Naive thymus-derived CD8-positive, alpha-beta T cell (primary cell): ENCODE measurements at regions not wholly inside any gene's neighbourhood (a gene's known extent, or its start where the extent isn't known, plus 50 kb on each side); places are given as distances from the start of the nearest gene placed in this dataset.

Source experiments
- ATAC-seq, 2 donors: fragments of 150-1000 bp; cut with Tn5 transposase in 1 of 2; sonication (Bioruptor Pico), chemical (Tn5 transposase) in 1 of 2; 1 replicate in 1 of 2; 2 replicates in 1 of 2; pipeline ENCODE4 v1.10.0; 2021; ENCODE audit warnings: mild to moderate bottlenecking in 2 of 2, moderate library complexity in 2 of 2
- POLR2A ChIA-PET: fragments of 350-600 bp; sonication (Branson Sonifier 250); formaldehyde crosslinking; loops from one replicate; lab custom pipeline; 2021; ENCODE audit warnings: antibody characterized with exemption; lab: Charles Lee
- DNase-seq, 10 donors: peaks; one replicate each; pipeline versions ENCODE4 v3.0.0 to v3.0.0-alpha.2; 2020 to 2022
- H3K27ac Mint-ChIP-seq, 10 donors: one replicate each; pipeline ENCODE4 v1.8.0; 2020 to 2022; ENCODE audit warnings: mild to moderate bottlenecking in 10 of 10, mixed read lengths in 10 of 10, moderate library complexity in 4 of 10, inconsistent platforms in 1 of 10
- H3K27me3 Mint-ChIP-seq, 5 donors: one replicate each; pipeline ENCODE4 v1.8.0; 2021 to 2022; ENCODE audit warnings: mixed read lengths in 5 of 5
- H3K36me3 Mint-ChIP-seq, 3 donors: one replicate each; pipeline ENCODE4 v1.8.0; 2020 to 2022; ENCODE audit warnings: mixed read lengths in 3 of 3, mild to moderate bottlenecking in 2 of 3, inconsistent platforms in 1 of 3
- H3K4me1 Mint-ChIP-seq, 4 donors: one replicate each; pipeline ENCODE4 v1.8.0; 2021 to 2022; ENCODE audit warnings: mixed read lengths in 4 of 4
- H3K4me3 Mint-ChIP-seq, 10 donors: one replicate each; pipeline ENCODE4 v1.8.0; 2020 to 2022; ENCODE audit warnings: mild to moderate bottlenecking in 10 of 10, mixed read lengths in 10 of 10, moderate library complexity in 6 of 10, inconsistent platforms in 1 of 10
- H3K9me3 Mint-ChIP-seq, 9 donors: one replicate each; pipeline ENCODE4 v1.8.0; 2020 to 2022; ENCODE audit warnings: mixed read lengths in 9 of 9, mild to moderate bottlenecking in 3 of 9, inconsistent platforms in 1 of 9, moderate library complexity in 1 of 9

- DNase-seq = no peak
- no peaks in the 10 kb centered on the region for H3K27me3 Mint-ChIP-seq
- no peak overlapping the region for H3K27ac Mint-ChIP-seq
- H3K4me3 Mint-ChIP-seq = no peak overlapping the region
- no peak for ATAC-seq
- peaks cover 16 to 68% (median 26%) of the 10 kb centered on the region in 9 donors for H3K9me3 Mint-ChIP-seq
- peaks cover 0 to 12% (median 0%) of the 10 kb centered on the region in 3 donors for H3K36me3 Mint-ChIP-seq
- no peaks in the 10 kb centered on the region for H3K4me1 Mint-ChIP-seq
- POLR2A ChIA-PET = no interaction called here
Measured at GRCh38 chr11:107102692-107103477, 84.6 kb upstream of the GUCY1A2 start.

- ATAC-seq (no peak), DNase-seq (no peak)
- H3K4me3 Mint-ChIP-seq = no peak overlapping the region
- H3K36me3 Mint-ChIP-seq = peaks cover 0 to 24% (median 0%) of the 10 kb centered on the region in 3 donors
- H3K27ac Mint-ChIP-seq = no peak overlapping the region
- POLR2A ChIA-PET = no interaction called here
- H3K4me1 Mint-ChIP-seq = no peaks in the 10 kb centered on the region
- peaks cover 0 to 2% (median 0%) of the 10 kb centered on the region in 5 donors for H3K27me3 Mint-ChIP-seq
- peaks cover 8 to 82% (median 59%) of the 10 kb centered on the region in 9 donors for H3K9me3 Mint-ChIP-seq
Measured at GRCh38 chr11:107092667-107093066, 74.4 kb upstream of the GUCY1A2 start.

- Mint-ChIP-seq H3K27ac (no peak overlapping the region), H3K4me1 (no peaks in the 10 kb centered on the region), H3K27me3 (no peaks in the 10 kb centered on the region), H3K9me3 (peaks cover 7 to 41% (median 21%) of the 10 kb centered on the region in 9 donors), H3K36me3 (no peaks in the 10 kb centered on the region), H3K4me3 (no peak overlapping the region)
- no peak for DNase-seq
- POLR2A ChIA-PET = no interaction called here
- ATAC-seq = no peak
Measured at GRCh38 chr11:107078375-107078774, 60.1 kb upstream of the GUCY1A2 start.

DNA sequence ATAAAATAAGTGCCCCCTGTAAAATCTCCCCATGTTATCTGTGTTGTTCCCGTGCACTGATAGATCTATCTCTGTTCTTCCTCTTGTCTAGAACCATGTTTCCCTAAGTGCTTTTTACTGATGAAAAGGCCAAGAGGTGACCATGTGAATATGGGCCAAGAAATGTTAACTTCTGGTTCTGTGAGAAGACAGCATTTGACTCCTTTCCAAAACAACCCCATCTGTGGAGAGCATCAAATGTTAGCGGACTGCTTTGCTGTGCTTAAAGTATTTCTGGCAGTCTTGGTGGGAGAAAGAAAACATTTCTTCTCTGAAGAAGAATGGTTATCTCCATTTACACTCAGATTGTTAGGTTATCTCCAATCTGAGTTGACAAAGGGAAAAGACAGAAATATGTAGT lies 58.6 kb upstream of the GUCY1A2 start:
- Mint-ChIP-seq H3K36me3 (no peaks in the 10 kb centered on the region), H3K27me3 (no peaks in the 10 kb centered on the region), H3K27ac (no peak overlapping the region), H3K4me1 (no peaks in the 10 kb centered on the region), H3K4me3 (no peak overlapping the region), H3K9me3 (peaks cover 5 to 29% (median 11%) of the 10 kb centered on the region in 9 donors)
- DNase-seq (no peak), ATAC-seq (no peak)
- POLR2A ChIA-PET = no interaction called here

- Mint-ChIP-seq H3K4me1 (no peaks in the 10 kb centered on the region), H3K36me3 (no peaks in the 10 kb centered on the region), H3K4me3 (no peak overlapping the region), H3K27me3 (no peaks in the 10 kb centered on the region), H3K9me3 (peaks cover 0 to 15% (median 5%) of the 10 kb centered on the region in 9 donors), H3K27ac (peak overlapping the region in 1 of 10 donors; percentile 40)
- DNase-seq (no peak), ATAC-seq (no peak)
- POLR2A ChIA-PET = no interaction called here
Measured at GRCh38 chr11:107071129-107071528, 52.9 kb upstream of the GUCY1A2 start.
